ENCODE measurements at regions not wholly inside any gene's neighbourhood (a gene's known extent, or its start where the extent isn't known, plus 50 kb on each side); places are given as distances from the start of the nearest gene placed in this dataset.

GRCh38 chr3:132880986-132881385 lies 157.2 kb upstream of the TMEM108 start:
- no peak for TF ChIP-seq CTCF (conservative IDR thresholded peaks at IDR 0.05; ENCODE audit: low read length)
- no peak for TF ChIP-seq EZH2phosphoT487 (IDR thresholded peaks at IDR 0.05; ENCODE audit: borderline replicate concordance)
